ENCODE measurements at regions not wholly inside any gene's neighbourhood (a gene's known extent, or its start where the extent isn't known, plus 50 kb on each side); places are given as distances from the start of the nearest gene placed in this dataset.

- Histone ChIP-seq H3K4me3 (ENCODE audit: low read depth, low read length) (no peak overlapping the region), H3K36me3 (no peaks in the 10 kb centered on the region), H3K9me3 (ENCODE audit: severe bottlenecking) (no peaks in the 10 kb centered on the region), H3K27ac (no peak overlapping the region), H3K27me3 (ENCODE audit: insufficient read depth, low read depth, severe bottlenecking) (no peaks in the 10 kb centered on the region)
- no peak for TF ChIP-seq CTCF (IDR thresholded peaks at IDR 0.05; ENCODE audit: low read depth, low read length)
- DNase-seq, result no peak
Observed at GRCh38 chr14:34364201-34364600, 97.8 kb downstream of the SPTSSA start.

GRCh38 chr14:34363733-34364134, 98.3 kb downstream of the SPTSSA start:
- no peaks in the 10 kb centered on the region for H3K36me3 ChIP-seq
- no peak for DNase-seq
- no peaks in the 10 kb centered on the region for H3K9me3 ChIP-seq (ENCODE audit: severe bottlenecking)
- H3K27me3 ChIP-seq (ENCODE audit: insufficient read depth, low read depth, severe bottlenecking), result no peaks in the 10 kb centered on the region
- H3K4me3 ChIP-seq (ENCODE audit: low read depth, low read length), result no peak overlapping the region
- H3K27ac ChIP-seq, result no peak overlapping the region
- no peak for TF ChIP-seq CTCF (IDR thresholded peaks at IDR 0.05; ENCODE audit: low read depth, low read length)

- Histone ChIP-seq H3K4me3 (ENCODE audit: low read depth, low read length) (no peak overlapping the region), H3K36me3 (no peaks in the 10 kb centered on the region), H3K27me3 (ENCODE audit: insufficient read depth, low read depth, severe bottlenecking) (no peaks in the 10 kb centered on the region), H3K9me3 (ENCODE audit: severe bottlenecking) (no peaks in the 10 kb centered on the region), H3K27ac (no peak overlapping the region)
- no peak for DNase-seq
- no peak for TF ChIP-seq CTCF (IDR thresholded peaks at IDR 0.05; ENCODE audit: low read depth, low read length)
Observed at GRCh38 chr14:34362641-34363251, 99.3 kb downstream of the SPTSSA start.

GRCh38 chr14:34361504-34362011, 100.5 kb downstream of the SPTSSA start:
- H3K27ac ChIP-seq, result no peak overlapping the region
- DNase-seq, result no peak
- H3K36me3 ChIP-seq, result no peaks in the 10 kb centered on the region
- TF ChIP-seq CTCF (IDR thresholded peaks at IDR 0.05; ENCODE audit: low read depth, low read length), result no peak
- H3K4me3 ChIP-seq (ENCODE audit: low read depth, low read length), result no peak overlapping the region
- no peaks in the 10 kb centered on the region for H3K27me3 ChIP-seq (ENCODE audit: insufficient read depth, low read depth, severe bottlenecking)
- no peaks in the 10 kb centered on the region for H3K9me3 ChIP-seq (ENCODE audit: severe bottlenecking)

- Histone ChIP-seq H3K4me3 (ENCODE audit: low read depth, low read length) (no peak overlapping the region), H3K27me3 (ENCODE audit: insufficient read depth, low read depth, severe bottlenecking) (no peaks in the 10 kb centered on the region), H3K9me3 (ENCODE audit: severe bottlenecking) (no peaks in the 10 kb centered on the region), H3K36me3 (no peaks in the 10 kb centered on the region), H3K27ac (no peak overlapping the region)
- no peak for TF ChIP-seq CTCF (IDR thresholded peaks at IDR 0.05; ENCODE audit: low read depth, low read length)
- DNase-seq, result no peak
Observed at GRCh38 chr14:34359420-34360117, 102.5 kb downstream of the SPTSSA start.
